OCI-LY3 (cell line): ENCODE measurements at regions not wholly inside any gene's neighbourhood (a gene's known extent, or its start where the extent isn't known, plus 50 kb on each side); places are given as distances from the start of the nearest gene placed in this dataset.

ENCODE experiments used
- H2AFZ ChIP-seq: fragments of 200-600, 300-600 bp; shearing (Covaris generic); 2 replicates; pipeline ENCODE4 v1.6.0; 2014; ENCODE audit warnings: antibody characterized with exemption, low read depth, low read length
- H3K27ac ChIP-seq: fragments of 200-600, 300-600 bp; sonication (generic); 2 replicates; pipeline ENCODE4 v1.5.1; 2014; ENCODE audit warnings: mild to moderate bottlenecking, low read length, moderate library complexity, mixed read lengths
- H3K27me3 ChIP-seq: fragments of 200-600, 300-600 bp; sonication (generic); 2 replicates; pipeline ENCODE4 v1.6.1; 2014; ENCODE audit warnings: low read depth, low read length, mixed read lengths
- H3K36me3 ChIP-seq: fragments of 200-600, 300-600 bp; sonication (generic); replicated peaks from 2 replicates; pipeline ENCODE3; 2014; ENCODE audit warnings: low read depth, low read length, mixed read lengths
- H3K4me1 ChIP-seq: fragments of 300-600, 200-600 bp; sonication (generic); 2 replicates; pipeline ENCODE4 v1.6.1; 2014; ENCODE audit warnings: low read length, mixed read lengths
- H3K4me2 ChIP-seq: fragments of 200-600, 300-600 bp; sonication (generic); 2 replicates; pipeline ENCODE4 v1.6.1; 2014; ENCODE audit warnings: low read length, mixed read lengths
- H3K4me3 ChIP-seq: fragments of 300-600, 200-600 bp; sonication (generic); 2 replicates; pipeline ENCODE4 v1.5.1; 2014; ENCODE audit warnings: antibody characterized with exemption, mild to moderate bottlenecking, low read length, moderate library complexity
- H3K79me2 ChIP-seq: fragments of 300-600, 200-600 bp; shearing (Covaris generic); 2 replicates; pipeline ENCODE4 v1.6.1; 2014; ENCODE audit warnings: mild to moderate bottlenecking, low read length, mixed read lengths
- H3K9ac ChIP-seq: fragments of 300-600, 200-600 bp; shearing (Covaris generic); 2 replicates; pipeline ENCODE4 v1.6.0; 2014; ENCODE audit warnings: mild to moderate bottlenecking, low read length, moderate library complexity
- H3K9me3 ChIP-seq: fragments of 200-600, 300-600 bp; shearing (Covaris generic); 2 replicates; pipeline ENCODE4 v1.6.1; 2014; ENCODE audit warnings: low read length, mixed read lengths; ENCODE audit not compliant: insufficient read depth
- H4K20me1 ChIP-seq: fragments of 200-600, 300-600 bp; sonication (generic); 2 replicates; pipeline ENCODE4 v1.6.1; 2016; ENCODE audit warnings: low read length, mixed read lengths; ENCODE audit not compliant: insufficient read depth
- EZH2phosphoT487 ChIP-seq: fragments of 200-600 bp; shearing (Covaris generic); IDR thresholded peaks from 2 replicates; pipeline ENCODE4 v1.6.1; 2018; ENCODE audit warnings: antibody characterized with exemption, mixed run types, low read depth
- TF ChIP-seq, protein P1 (sequence below): fragments of 200-600, 300-600 bp; sonication (generic); IDR thresholded peaks from 2 replicates; pipeline ENCODE4 v1.5.1; 2014; ENCODE audit warnings: antibody characterized with exemption, low read length, low read depth

GRCh38 chr5:89003563-89004036, 120.6 kb upstream of the MEF2C start:
- no peaks in the 10 kb centered on the region for H3K4me1 ChIP-seq
- no peaks in the 10 kb centered on the region for H4K20me1 ChIP-seq
- TF ChIP-seq, protein P1, sequence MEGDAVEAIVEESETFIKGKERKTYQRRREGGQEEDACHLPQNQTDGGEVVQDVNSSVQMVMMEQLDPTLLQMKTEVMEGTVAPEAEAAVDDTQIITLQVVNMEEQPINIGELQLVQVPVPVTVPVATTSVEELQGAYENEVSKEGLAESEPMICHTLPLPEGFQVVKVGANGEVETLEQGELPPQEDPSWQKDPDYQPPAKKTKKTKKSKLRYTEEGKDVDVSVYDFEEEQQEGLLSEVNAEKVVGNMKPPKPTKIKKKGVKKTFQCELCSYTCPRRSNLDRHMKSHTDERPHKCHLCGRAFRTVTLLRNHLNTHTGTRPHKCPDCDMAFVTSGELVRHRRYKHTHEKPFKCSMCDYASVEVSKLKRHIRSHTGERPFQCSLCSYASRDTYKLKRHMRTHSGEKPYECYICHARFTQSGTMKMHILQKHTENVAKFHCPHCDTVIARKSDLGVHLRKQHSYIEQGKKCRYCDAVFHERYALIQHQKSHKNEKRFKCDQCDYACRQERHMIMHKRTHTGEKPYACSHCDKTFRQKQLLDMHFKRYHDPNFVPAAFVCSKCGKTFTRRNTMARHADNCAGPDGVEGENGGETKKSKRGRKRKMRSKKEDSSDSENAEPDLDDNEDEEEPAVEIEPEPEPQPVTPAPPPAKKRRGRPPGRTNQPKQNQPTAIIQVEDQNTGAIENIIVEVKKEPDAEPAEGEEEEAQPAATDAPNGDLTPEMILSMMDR: no peak
- H3K9me3 ChIP-seq: no peaks in the 10 kb centered on the region
- no peaks in the 10 kb centered on the region for H3K79me2 ChIP-seq
- no peaks in the 10 kb centered on the region for H3K36me3 ChIP-seq
- H3K4me2 ChIP-seq: no peak overlapping the region
- no peak overlapping the region for H3K4me3 ChIP-seq
- H3K27me3 ChIP-seq: no peaks in the 10 kb centered on the region
- H2AFZ ChIP-seq: no peak overlapping the region
- H3K27ac ChIP-seq: no peak overlapping the region
- no peak overlapping the region for H3K9ac ChIP-seq

GRCh38 chr5:88999853-89000252, 116.9 kb upstream of the MEF2C start:
- Histone ChIP-seq H4K20me1 (no peaks in the 10 kb centered on the region), H3K9me3 (no peaks in the 10 kb centered on the region), H2AFZ (no peak overlapping the region), H3K4me3 (no peak overlapping the region), H3K27me3 (no peaks in the 10 kb centered on the region), H3K27ac (no peak overlapping the region), H3K79me2 (no peaks in the 10 kb centered on the region), H3K4me2 (no peak overlapping the region), H3K36me3 (no peaks in the 10 kb centered on the region), H3K9ac (no peak overlapping the region), H3K4me1 (no peaks in the 10 kb centered on the region)
- TF ChIP-seq EZH2phosphoT487: no peak
- TF ChIP-seq, protein P1: no peak

GRCh38 chr5:88997937-88998336, 115.0 kb upstream of the MEF2C start:
- TF ChIP-seq, protein P1: no peak
- TF ChIP-seq EZH2phosphoT487: no peak
- no peak overlapping the region for H3K4me3 ChIP-seq
- H3K4me2 ChIP-seq: no peak overlapping the region
- H3K79me2 ChIP-seq: no peaks in the 10 kb centered on the region
- H3K9ac ChIP-seq: no peak overlapping the region
- no peak overlapping the region for H2AFZ ChIP-seq
- H3K36me3 ChIP-seq: no peaks in the 10 kb centered on the region
- H4K20me1 ChIP-seq: no peaks in the 10 kb centered on the region
- H3K4me1 ChIP-seq: no peaks in the 10 kb centered on the region
- no peak overlapping the region for H3K27ac ChIP-seq
- no peaks in the 10 kb centered on the region for H3K27me3 ChIP-seq
- no peaks in the 10 kb centered on the region for H3K9me3 ChIP-seq

DNA sequence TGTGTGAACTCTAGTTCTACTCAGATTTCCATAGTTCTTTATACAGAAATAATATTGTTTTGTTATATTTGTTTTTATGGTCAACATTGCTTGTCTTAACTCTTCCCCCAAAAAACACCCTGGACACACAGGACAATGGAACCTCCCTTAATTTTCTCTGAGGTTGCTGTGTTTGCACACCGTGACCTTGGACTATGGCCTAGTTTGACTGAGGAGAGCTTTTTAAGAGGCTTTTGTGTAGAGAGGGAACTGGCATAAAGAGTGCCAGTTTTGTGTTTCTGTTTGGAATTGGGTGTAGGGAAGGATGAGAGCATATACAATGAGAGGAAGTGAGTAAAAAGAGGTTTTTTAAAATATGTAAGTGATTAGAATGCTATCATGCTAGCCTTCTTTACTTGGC, 101.1 kb upstream of the MEF2C start:
- Histone ChIP-seq H2AFZ (no peak overlapping the region), H3K27ac (no peak overlapping the region), H3K4me1 (peaks cover 10% of the 10 kb centered on the region), H3K4me2 (no peak overlapping the region), H3K9me3 (no peaks in the 10 kb centered on the region), H3K79me2 (no peaks in the 10 kb centered on the region), H3K9ac (no peak overlapping the region), H4K20me1 (no peaks in the 10 kb centered on the region), H3K36me3 (no peaks in the 10 kb centered on the region), H3K4me3 (no peak overlapping the region), H3K27me3 (no peaks in the 10 kb centered on the region)
- TF ChIP-seq EZH2phosphoT487: no peak
- TF ChIP-seq, protein P1: no peak
